ENCODE measurements at regions not wholly inside any gene's neighbourhood (a gene's known extent, or its start where the extent isn't known, plus 50 kb on each side); places are given as distances from the start of the nearest gene placed in this dataset.

DNA sequence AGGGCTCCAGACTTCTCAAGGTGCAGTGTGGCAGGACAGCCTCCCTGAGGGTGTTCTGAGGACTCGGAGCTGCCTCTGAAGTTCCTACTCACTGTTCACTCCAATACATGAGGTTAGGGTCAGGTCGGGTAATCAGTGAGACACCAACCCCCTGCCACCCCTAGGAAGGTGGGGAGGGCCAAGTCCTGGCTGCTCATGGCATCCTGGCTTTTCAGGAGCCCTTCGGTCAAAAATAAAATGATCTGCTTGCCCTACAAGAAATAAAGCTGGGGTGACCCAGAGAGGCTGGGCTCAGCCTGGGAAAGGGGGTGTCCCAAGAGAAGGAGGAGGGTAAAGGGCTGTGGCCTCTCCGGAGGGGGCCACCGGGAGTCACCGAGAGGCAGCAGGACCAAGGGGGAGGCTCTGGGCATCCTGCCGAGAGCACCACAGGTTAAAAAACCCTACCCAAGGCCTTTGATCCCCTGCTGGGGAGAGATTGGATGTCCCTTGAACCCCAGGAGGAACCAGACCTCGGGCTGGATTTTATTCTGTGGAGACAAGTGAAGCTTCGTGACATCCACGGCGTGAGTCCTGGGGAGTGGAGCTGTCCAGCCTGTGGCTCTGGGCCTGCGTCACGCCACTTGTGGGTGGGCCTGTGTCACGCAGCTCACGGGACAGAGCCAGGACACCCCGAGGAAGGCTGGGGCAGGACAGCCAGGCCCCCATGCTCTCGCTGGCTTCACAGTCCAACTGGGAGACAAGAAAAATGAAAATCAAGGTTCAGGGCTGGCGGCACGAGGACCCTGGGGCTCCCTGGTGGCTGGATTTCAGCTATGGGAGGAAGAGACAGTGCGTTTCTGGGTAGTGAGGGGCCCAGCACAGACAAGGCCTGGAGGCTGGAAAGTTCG is 102.2 kb upstream of the FGF3 start (continued):
- TF ChIP-seq, protein P1, sequence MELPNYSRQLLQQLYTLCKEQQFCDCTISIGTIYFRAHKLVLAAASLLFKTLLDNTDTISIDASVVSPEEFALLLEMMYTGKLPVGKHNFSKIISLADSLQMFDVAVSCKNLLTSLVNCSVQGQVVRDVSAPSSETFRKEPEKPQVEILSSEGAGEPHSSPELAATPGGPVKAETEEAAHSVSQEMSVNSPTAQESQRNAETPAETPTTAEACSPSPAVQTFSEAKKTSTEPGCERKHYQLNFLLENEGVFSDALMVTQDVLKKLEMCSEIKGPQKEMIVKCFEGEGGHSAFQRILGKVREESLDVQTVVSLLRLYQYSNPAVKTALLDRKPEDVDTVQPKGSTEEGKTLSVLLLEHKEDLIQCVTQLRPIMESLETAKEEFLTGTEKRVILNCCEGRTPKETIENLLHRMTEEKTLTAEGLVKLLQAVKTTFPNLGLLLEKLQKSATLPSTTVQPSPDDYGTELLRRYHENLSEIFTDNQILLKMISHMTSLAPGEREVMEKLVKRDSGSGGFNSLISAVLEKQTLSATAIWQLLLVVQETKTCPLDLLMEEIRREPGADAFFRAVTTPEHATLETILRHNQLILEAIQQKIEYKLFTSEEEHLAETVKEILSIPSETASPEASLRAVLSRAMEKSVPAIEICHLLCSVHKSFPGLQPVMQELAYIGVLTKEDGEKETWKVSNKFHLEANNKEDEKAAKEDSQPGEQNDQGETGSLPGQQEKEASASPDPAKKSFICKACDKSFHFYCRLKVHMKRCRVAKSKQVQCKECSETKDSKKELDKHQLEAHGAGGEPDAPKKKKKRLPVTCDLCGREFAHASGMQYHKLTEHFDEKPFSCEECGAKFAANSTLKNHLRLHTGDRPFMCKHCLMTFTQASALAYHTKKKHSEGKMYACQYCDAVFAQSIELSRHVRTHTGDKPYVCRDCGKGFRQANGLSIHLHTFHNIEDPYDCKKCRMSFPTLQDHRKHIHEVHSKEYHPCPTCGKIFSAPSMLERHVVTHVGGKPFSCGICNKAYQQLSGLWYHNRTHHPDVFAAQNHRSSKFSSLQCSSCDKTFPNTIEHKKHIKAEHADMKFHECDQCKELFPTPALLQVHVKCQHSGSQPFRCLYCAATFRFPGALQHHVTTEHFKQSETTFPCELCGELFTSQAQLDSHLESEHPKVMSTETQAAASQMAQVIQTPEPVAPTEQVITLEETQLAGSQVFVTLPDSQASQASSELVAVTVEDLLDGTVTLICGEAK (IDR thresholded peaks at IDR 0.05; ENCODE audit: borderline replicate concordance): no peak
- TF ChIP-seq ZBED1 (IDR thresholded peaks at IDR 0.05; ENCODE audit: borderline replicate concordance) (no peak), ZNF24 (IDR thresholded peaks at IDR 0.05) (no peak), HCFC1 (IDR thresholded peaks at IDR 0.05; ENCODE audit: low read length) (no peak), POLR2A (IDR thresholded peaks at IDR 0.05; ENCODE audit: low read depth, low read length) (no peak), EP300 (IDR thresholded peaks at IDR 0.05; ENCODE audit: borderline replicate concordance in 1 of 2, control insufficient read depth in 1 of 2, low read depth in 2 of 2, low read length in 2 of 2) (no peak)
- TF ChIP-seq, protein P2, sequence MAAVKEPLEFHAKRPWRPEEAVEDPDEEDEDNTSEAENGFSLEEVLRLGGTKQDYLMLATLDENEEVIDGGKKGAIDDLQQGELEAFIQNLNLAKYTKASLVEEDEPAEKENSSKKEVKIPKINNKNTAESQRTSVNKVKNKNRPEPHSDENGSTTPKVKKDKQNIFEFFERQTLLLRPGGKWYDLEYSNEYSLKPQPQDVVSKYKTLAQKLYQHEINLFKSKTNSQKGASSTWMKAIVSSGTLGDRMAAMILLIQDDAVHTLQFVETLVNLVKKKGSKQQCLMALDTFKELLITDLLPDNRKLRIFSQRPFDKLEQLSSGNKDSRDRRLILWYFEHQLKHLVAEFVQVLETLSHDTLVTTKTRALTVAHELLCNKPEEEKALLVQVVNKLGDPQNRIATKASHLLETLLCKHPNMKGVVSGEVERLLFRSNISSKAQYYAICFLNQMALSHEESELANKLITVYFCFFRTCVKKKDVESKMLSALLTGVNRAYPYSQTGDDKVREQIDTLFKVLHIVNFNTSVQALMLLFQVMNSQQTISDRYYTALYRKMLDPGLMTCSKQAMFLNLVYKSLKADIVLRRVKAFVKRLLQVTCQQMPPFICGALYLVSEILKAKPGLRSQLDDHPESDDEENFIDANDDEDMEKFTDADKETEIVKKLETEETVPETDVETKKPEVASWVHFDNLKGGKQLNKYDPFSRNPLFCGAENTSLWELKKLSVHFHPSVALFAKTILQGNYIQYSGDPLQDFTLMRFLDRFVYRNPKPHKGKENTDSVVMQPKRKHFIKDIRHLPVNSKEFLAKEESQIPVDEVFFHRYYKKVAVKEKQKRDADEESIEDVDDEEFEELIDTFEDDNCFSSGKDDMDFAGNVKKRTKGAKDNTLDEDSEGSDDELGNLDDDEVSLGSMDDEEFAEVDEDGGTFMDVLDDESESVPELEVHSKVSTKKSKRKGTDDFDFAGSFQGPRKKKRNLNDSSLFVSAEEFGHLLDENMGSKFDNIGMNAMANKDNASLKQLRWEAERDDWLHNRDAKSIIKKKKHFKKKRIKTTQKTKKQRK (IDR thresholded peaks at IDR 0.05; ENCODE audit: low read depth, low read length): no peak

Measured in GM12878 (cell line).